OCI-LY1 (cell line): ENCODE measurements at regions not wholly inside any gene's neighbourhood (a gene's known extent, or its start where the extent isn't known, plus 50 kb on each side); places are given as distances from the start of the nearest gene placed in this dataset.

ENCODE experiments used
- CTCF ChIP-seq: fragments of 200-600 bp; sonication (generic), shearing (Covaris generic); IDR thresholded peaks from 2 replicates; pipeline ENCODE4 v1.5.1; 2017; ENCODE audit warnings: mild to moderate bottlenecking, antibody characterized with exemption, low read length, moderate library complexity, mixed read lengths
- EZH2 ChIP-seq: fragments of 200-600 bp; sonication (generic), shearing (Covaris generic); IDR thresholded peaks from 2 replicates; pipeline ENCODE4 v1.8.0; 2017; ENCODE audit warnings: borderline replicate concordance, mixed run types, mild to moderate bottlenecking, antibody characterized with exemption, low read length, moderate library complexity, mixed read lengths

DNA sequence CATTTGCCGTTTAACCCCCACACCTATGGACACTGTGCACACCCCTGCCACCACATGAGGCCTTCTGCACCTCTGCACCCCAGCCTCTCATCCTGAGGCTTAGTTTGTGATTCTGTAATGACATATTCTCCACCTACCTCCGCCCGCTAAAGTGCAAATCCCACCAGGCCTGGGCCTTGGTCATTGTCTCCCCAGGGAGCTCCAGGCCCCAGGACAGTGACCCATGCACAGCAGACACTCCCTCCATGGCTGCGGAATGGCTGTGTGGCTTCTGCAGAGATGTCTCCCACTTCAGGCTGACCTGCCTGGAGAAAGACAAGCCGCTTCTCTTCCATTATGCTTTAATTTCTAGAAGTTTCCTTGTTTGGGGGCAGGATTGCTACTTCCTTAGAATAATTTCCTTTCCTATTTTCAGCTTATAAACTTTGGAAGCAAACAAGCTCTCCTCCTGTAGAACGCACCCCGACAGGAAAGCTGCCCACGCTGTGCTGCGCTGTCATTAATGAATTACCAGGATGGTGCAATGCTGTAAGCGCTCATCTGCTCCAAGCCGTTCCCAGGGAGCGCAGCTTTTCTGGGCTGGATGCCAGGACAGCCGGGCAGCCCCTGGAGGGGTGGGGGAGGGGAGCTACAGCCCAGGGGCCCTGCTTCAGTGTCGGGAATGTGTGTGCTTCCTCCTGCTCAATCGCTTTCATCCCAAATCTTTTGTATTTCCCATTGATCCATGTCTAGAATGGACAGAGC is 618.0 kb downstream of the BRD1 start:
- TF ChIP-seq CTCF (no peak), EZH2 (no peak)
